Endothelial cell of umbilical vein (primary cell): ENCODE measurements at regions not wholly inside any gene's neighbourhood (a gene's known extent, or its start where the extent isn't known, plus 50 kb on each side); places are given as distances from the start of the nearest gene placed in this dataset.

ENCODE experiments used
- BruUV-seq: library from RNA; stranded (reverse); fragments of 400-500 nt; replicated peaks from 2 replicates; lab custom pipeline; 2021; lab: Mats Ljungman, UMichigan
- CTCF ChIA-PET: fragments of 300-600, 350-600 bp; sonication (Branson Sonifier 250); formaldehyde crosslinking; loops from one replicate; lab custom pipeline; 2021; ENCODE audit warnings: antibody characterized with exemption, inconsistent platforms; lab: Charles Lee
- POLR2A ChIA-PET: fragments of 300-600, 350-600 bp; sonication (Branson Sonifier 250); formaldehyde crosslinking; loops from one replicate; lab custom pipeline; 2021; ENCODE audit warnings: antibody characterized with exemption, inconsistent platforms; lab: Charles Lee
- DNase-seq: peaks from one replicate; pipeline ENCODE4 v3.0.0-alpha.2; 2011; ENCODE audit warnings: low read depth, low spot score
- FAIRE-seq: peaks from 2 replicates; lab custom pipeline; 2011; peaks lifted over from hg19 to GRCh38; lab: Jason Lieb, UNC
- H2AFZ ChIP-seq: 2 replicates; pipeline ENCODE4 v1.6.0; 2012; ENCODE audit warnings: low read depth, low read length, control low read depth, inconsistent platforms
- H3K27ac ChIP-seq: 2 replicates; pipeline ENCODE4 v1.5.1; 2011; ENCODE audit warnings: low read depth, mild to moderate bottlenecking, control low read depth, low read length, moderate library complexity; ENCODE audit not compliant: insufficient read depth
- H3K27me3 ChIP-seq, 2 experiments: 2 replicates each; pipeline versions ENCODE4 v1.6.0 to v1.6.1; 2011; ENCODE audit warnings: low read length in 2 of 2, mixed read lengths in 1 of 2; ENCODE audit not compliant: control insufficient read depth in 2 of 2, insufficient read depth in 2 of 2
- H3K36me3 ChIP-seq, 2 experiments: 2 replicates in 1 of 2; 3 replicates in 1 of 2; pipeline ENCODE4 v1.5.1; 2011; ENCODE audit warnings: low read length in 2 of 2, mild to moderate bottlenecking in 1 of 2, moderate library complexity in 1 of 2; ENCODE audit not compliant: control insufficient read depth in 2 of 2, insufficient read depth in 2 of 2; ENCODE audit errors: extremely low read depth in 1 of 2
- H3K4me1 ChIP-seq: 3 replicates; pipeline ENCODE4 v1.5.1; 2011; ENCODE audit warnings: mild to moderate bottlenecking, low read length; ENCODE audit not compliant: control insufficient read depth, insufficient read depth; ENCODE audit errors: extremely low read depth
- H3K4me2 ChIP-seq: 2 replicates; pipeline ENCODE4 v1.6.1; 2011; ENCODE audit warnings: low read length, control low read depth, mixed read lengths; ENCODE audit not compliant: insufficient read depth
- H3K4me3 ChIP-seq, 3 experiments: fragments of 200-600 bp in 1 of 3; sonication (generic), shearing (Covaris generic) in 1 of 3; replicated peaks in 1 of 3; 2 replicates each; pipeline ENCODE4 v1.5.1; 2011 to 2016; ENCODE audit warnings: control low read depth in 3 of 3, low read length in 3 of 3, mild to moderate bottlenecking in 2 of 3, inconsistent platforms in 1 of 3, low read depth in 1 of 3, moderate library complexity in 1 of 3; ENCODE audit not compliant: insufficient read depth in 1 of 3
- H3K79me2 ChIP-seq: 2 replicates; pipeline ENCODE4 v1.6.0; 2012; ENCODE audit warnings: low read length, inconsistent platforms; ENCODE audit not compliant: control insufficient read depth, insufficient read depth
- H3K9ac ChIP-seq: replicated peaks from 2 replicates; pipeline ENCODE3; 2011; ENCODE audit warnings: low read length, control low read depth; ENCODE audit not compliant: insufficient read depth; ENCODE audit errors: extremely low read depth
- H3K9me1 ChIP-seq: replicated peaks from 3 replicates; pipeline ENCODE4 v1.6.0; 2011; ENCODE audit warnings: mild to moderate bottlenecking, low read length; ENCODE audit not compliant: control insufficient read depth, insufficient read depth; ENCODE audit errors: extremely low read depth
- H3K9me3 ChIP-seq: replicated peaks from 2 replicates; pipeline ENCODE4 v1.5.1; 2012; ENCODE audit warnings: low read length, inconsistent platforms; ENCODE audit not compliant: control insufficient read depth, insufficient read depth
- H4K20me1 ChIP-seq: replicated peaks from 2 replicates; pipeline ENCODE3; 2011; ENCODE audit warnings: mild to moderate bottlenecking, low read length; ENCODE audit not compliant: control insufficient read depth, insufficient read depth; ENCODE audit errors: extremely low read depth
- EZH2 ChIP-seq: IDR thresholded peaks from 2 replicates; pipeline ENCODE4 v1.6.1; 2012; ENCODE audit warnings: borderline replicate concordance, low read depth, mild to moderate bottlenecking, moderate library complexity, low read length, inconsistent platforms; ENCODE audit not compliant: severe bottlenecking
- FOS ChIP-seq: IDR thresholded peaks from 2 replicates; pipeline ENCODE4 v1.6.1; 2011; ENCODE audit warnings: mild to moderate bottlenecking, low read length, moderate library complexity, borderline replicate concordance; ENCODE audit not compliant: insufficient read depth
- GATA2 ChIP-seq: IDR thresholded peaks from 2 replicates; pipeline ENCODE4 v1.7.0; 2011; ENCODE audit warnings: low read depth, mild to moderate bottlenecking, moderate library complexity, mixed read lengths, low read length; ENCODE audit not compliant: insufficient read length, insufficient read depth
- JUN ChIP-seq: IDR thresholded peaks from 2 replicates; pipeline ENCODE4 v1.6.1; 2011; ENCODE audit warnings: borderline replicate concordance, low read depth; ENCODE audit not compliant: insufficient read length, insufficient read depth
- MAX ChIP-seq: IDR thresholded peaks from 2 replicates; pipeline ENCODE4 v1.6.1; 2011; ENCODE audit not compliant: insufficient read depth, insufficient read length
- MYC ChIP-seq: IDR thresholded peaks from one replicate; pipeline ENCODE4 v1.6.1; 2011; ENCODE audit warnings: mild to moderate bottlenecking, low read depth, low read length
- POLR2A ChIP-seq: IDR thresholded peaks from 2 replicates; pipeline ENCODE4 v1.6.1; 2012; ENCODE audit warnings: low read depth, mild to moderate bottlenecking, control low read depth, low read length
- POLR2AphosphoS5 ChIP-seq: IDR thresholded peaks from 2 replicates; pipeline ENCODE4 v1.6.1; 2012; ENCODE audit warnings: low read depth, mild to moderate bottlenecking, control low read depth, low read length, moderate library complexity; ENCODE audit not compliant: insufficient read depth
- dilution Hi-C: fragments of 300-500 bp; cut with MboI; formaldehyde crosslinking; loops from one replicate; pipeline ENCODE4 v1.15.0; 2019; ENCODE audit warnings: low sequenced_read_pairs; ENCODE audit not compliant: extremely low pct_ligation_motif_present
- intact Hi-C: fragments of 100-400 bp; cut with micrococcal nuclease; formaldehyde crosslinking; loops from one replicate; pipeline ENCODE4 v1.10.0; 2022
- TF ChIP-seq, protein P1 (sequence below), 2 donors: IDR thresholded peaks; 1 replicate in 1 of 2; 2 replicates in 1 of 2; pipeline ENCODE4 v1.5.1; 2011; ENCODE audit warnings: low read length in 2 of 2, mild to moderate bottlenecking in 2 of 2, moderate library complexity in 2 of 2, control low read depth in 1 of 2, inconsistent platforms in 1 of 2, low read depth in 1 of 2; ENCODE audit not compliant: insufficient read depth in 1 of 2; ENCODE audit errors: extremely low read depth in 1 of 2

GRCh38 chr7:3175285-3175902 is 125.7 kb upstream of the SDK1 start:
- intact Hi-C loops (no loop called here), dilution Hi-C loops (no loop called here)
- Histone ChIP-seq H2AFZ (no peak overlapping the region), H3K36me3 (no peaks in the 10 kb centered on the region), H3K9me3 (no peaks in the 10 kb centered on the region), H3K79me2 (no peaks in the 10 kb centered on the region), H4K20me1 (no peaks in the 10 kb centered on the region), H3K4me2 (no peak overlapping the region), H3K9me1 (no peaks in the 10 kb centered on the region), H3K4me3 (no peak overlapping the region), H3K27ac (no peak overlapping the region), H3K4me1 (no peaks in the 10 kb centered on the region), H3K9ac (no peak overlapping the region), H3K27me3 (no peaks in the 10 kb centered on the region)
- BruUV-seq: no TSS peak
- POLR2A ChIA-PET: no interaction called here
- no peak for FAIRE-seq
- no peak for TF ChIP-seq GATA2
- TF ChIP-seq POLR2A: no peak
- no peak for DNase-seq
- CTCF ChIA-PET: no interaction called here

DNA sequence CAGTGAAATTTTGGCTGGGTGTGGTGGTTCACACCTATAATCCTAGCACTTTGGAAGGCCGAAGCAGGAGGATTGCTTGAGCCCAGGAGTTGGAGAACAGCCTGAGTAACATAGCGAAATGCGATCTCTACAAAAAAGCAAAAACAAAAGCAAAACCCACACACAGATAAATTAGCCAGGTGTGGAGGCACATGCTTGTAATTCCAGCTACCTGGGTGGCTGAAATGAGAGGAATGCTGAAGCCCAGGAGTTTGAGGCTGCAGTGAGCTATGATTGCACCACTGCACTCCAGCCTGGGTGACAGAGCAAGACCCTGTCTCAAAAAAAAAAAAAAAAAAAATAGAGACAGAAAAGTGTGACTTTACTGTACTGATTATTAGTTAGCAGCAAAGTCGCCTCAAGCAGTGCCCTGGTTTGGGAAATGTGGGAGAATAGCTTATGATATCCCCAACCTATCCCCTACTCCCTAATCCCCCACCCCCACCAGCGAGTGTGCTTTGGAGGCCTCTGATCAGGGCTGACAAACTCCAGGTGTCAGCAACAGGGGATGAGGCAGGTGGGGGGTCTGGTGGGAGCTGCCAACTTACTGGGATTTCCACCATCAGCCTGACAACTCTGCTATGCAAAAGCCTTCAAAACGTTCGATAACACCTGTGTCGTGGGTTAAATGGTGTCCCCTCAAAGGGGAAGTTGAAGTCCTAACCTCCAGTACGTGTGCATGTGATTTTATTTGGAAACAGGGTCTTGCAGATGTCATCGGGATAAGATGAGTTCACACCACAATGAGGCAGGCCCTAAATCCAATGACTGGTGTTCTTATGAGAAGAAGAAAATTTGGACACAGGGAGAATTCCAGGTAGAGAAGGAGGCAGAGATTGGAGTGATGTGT is 124.7 kb upstream of the SDK1 start:
- POLR2A ChIA-PET: no interaction called here
- Histone ChIP-seq H3K36me3 (no peaks in the 10 kb centered on the region), H3K9ac (no peak overlapping the region), H3K27ac (no peak overlapping the region), H3K9me3 (no peaks in the 10 kb centered on the region), H3K4me3 (no peak overlapping the region), H3K79me2 (no peaks in the 10 kb centered on the region), H2AFZ (no peak overlapping the region), H3K4me2 (no peak overlapping the region), H3K9me1 (no peaks in the 10 kb centered on the region), H4K20me1 (no peaks in the 10 kb centered on the region), H3K4me1 (no peaks in the 10 kb centered on the region), H3K27me3 (no peaks in the 10 kb centered on the region)
- dilution Hi-C loops (no loop called here), intact Hi-C loops (no loop called here)
- no peak for FAIRE-seq
- TF ChIP-seq GATA2 (no peak), POLR2A (no peak), EZH2 (no peak), POLR2AphosphoS5 (no peak), MAX (no peak), FOS (no peak), JUN (no peak), MYC (no peak)
- TF ChIP-seq, protein P1, sequence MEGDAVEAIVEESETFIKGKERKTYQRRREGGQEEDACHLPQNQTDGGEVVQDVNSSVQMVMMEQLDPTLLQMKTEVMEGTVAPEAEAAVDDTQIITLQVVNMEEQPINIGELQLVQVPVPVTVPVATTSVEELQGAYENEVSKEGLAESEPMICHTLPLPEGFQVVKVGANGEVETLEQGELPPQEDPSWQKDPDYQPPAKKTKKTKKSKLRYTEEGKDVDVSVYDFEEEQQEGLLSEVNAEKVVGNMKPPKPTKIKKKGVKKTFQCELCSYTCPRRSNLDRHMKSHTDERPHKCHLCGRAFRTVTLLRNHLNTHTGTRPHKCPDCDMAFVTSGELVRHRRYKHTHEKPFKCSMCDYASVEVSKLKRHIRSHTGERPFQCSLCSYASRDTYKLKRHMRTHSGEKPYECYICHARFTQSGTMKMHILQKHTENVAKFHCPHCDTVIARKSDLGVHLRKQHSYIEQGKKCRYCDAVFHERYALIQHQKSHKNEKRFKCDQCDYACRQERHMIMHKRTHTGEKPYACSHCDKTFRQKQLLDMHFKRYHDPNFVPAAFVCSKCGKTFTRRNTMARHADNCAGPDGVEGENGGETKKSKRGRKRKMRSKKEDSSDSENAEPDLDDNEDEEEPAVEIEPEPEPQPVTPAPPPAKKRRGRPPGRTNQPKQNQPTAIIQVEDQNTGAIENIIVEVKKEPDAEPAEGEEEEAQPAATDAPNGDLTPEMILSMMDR (IDR thresholded peaks at IDR 0.05; ENCODE audit: extremely low read depth in 1 of 2, insufficient read depth in 1 of 2, low read depth in 1 of 2, low read length in 2 of 2): no peak
- BruUV-seq: no TSS peak
- DNase-seq: no peak
- CTCF ChIA-PET: interaction anchor here (0.6 kb wide), 1 partner anchor 1511 kb away, joined by 4 read pairs; no protein-coding TSS in a partner anchor
